GM12878 (cell line): ENCODE measurements at regions not wholly inside any gene's neighbourhood (a gene's known extent, or its start where the extent isn't known, plus 50 kb on each side); places are given as distances from the start of the nearest gene placed in this dataset.

Source experiments
- ATAC-seq: fragments of 200-7000 bp; cut with Tn5 transposase; 3 replicates; pipeline ENCODE4 v1.9.1; 2020; ENCODE audit warnings: mild to moderate bottlenecking, moderate library complexity
- BruUV-seq: library from RNA; stranded (reverse); fragments of 400-500 nt; replicated peaks from 2 replicates; lab custom pipeline; 2021; lab: Mats Ljungman, UMichigan
- CTCF ChIA-PET: fragments of 300-600 bp; sonication (Branson Sonifier 250); formaldehyde crosslinking; extraction: SDS; loops from one replicate; lab custom pipeline; 2021; ENCODE audit warnings: inconsistent platforms; lab: Yijun Ruan, JAX
- POLR2A ChIA-PET: fragments of 350-600 bp; formaldehyde crosslinking; extraction: SDS; loops from one replicate; lab custom pipeline; 2021; ENCODE audit warnings: inconsistent platforms; lab: Charles Lee
- RAD21 ChIA-PET: fragments of 300-600 bp; sonication (Branson Sonifier 250); formaldehyde crosslinking; loops from one replicate; lab custom pipeline; 2023; ENCODE audit warnings: antibody characterized with exemption; ENCODE audit not compliant: unreplicated experiment; lab: Charles Lee
- SMC1A ChIA-PET: fragments of 300-600 bp; sonication (Branson Sonifier 250); formaldehyde crosslinking; loops from one replicate; lab custom pipeline; 2023; ENCODE audit not compliant: unreplicated experiment, uncharacterized antibody; lab: Charles Lee
- DNase-seq: peaks from one replicate; pipeline ENCODE4 v3.0.0-alpha.2; 2011; ENCODE audit warnings: low read depth, low spot score
- FAIRE-seq: peaks from 3 replicates; lab custom pipeline; 2011; peaks lifted over from hg19 to GRCh38; lab: Jason Lieb, UNC
- H2AFZ ChIP-seq: 2 replicates; pipeline ENCODE4 v1.6.0; 2011; ENCODE audit warnings: low read depth, low read length, control low read depth; ENCODE audit not compliant: control insufficient read depth
- H3K27ac ChIP-seq: 2 replicates; pipeline ENCODE4 v1.5.1; 2011; ENCODE audit warnings: control low read depth; ENCODE audit not compliant: control insufficient read depth, insufficient read depth
- H3K27me3 ChIP-seq, 2 experiments: replicated peaks in 1 of 2; 2 replicates each; pipeline versions ENCODE4 v1.6.0 to v1.6.1; 2011; ENCODE audit warnings: low read length in 1 of 2; ENCODE audit not compliant: control insufficient read depth in 2 of 2, insufficient read depth in 2 of 2
- H3K36me3 ChIP-seq, 2 experiments: 2 replicates each; pipeline ENCODE4 v1.5.1; 2011; ENCODE audit warnings: low read length in 1 of 2; ENCODE audit not compliant: control insufficient read depth in 2 of 2, insufficient read depth in 2 of 2
- H3K4me1 ChIP-seq: 2 replicates; pipeline ENCODE4 v1.6.1; 2011; ENCODE audit warnings: mild to moderate bottlenecking, low read length, moderate library complexity, mixed read lengths; ENCODE audit not compliant: control insufficient read depth, insufficient read depth
- H3K4me2 ChIP-seq: 2 replicates; pipeline ENCODE4 v1.6.0; 2011; ENCODE audit warnings: control low read depth; ENCODE audit not compliant: control insufficient read depth, insufficient read depth
- H3K4me3 ChIP-seq: fragments of 200-600 bp; sonication (generic); 2 replicates; pipeline ENCODE4 v1.5.1; 2016
- H3K79me2 ChIP-seq: 2 replicates; pipeline ENCODE4 v1.6.0; 2011; ENCODE audit warnings: low read length; ENCODE audit not compliant: control insufficient read depth, insufficient read depth
- H3K9ac ChIP-seq: 2 replicates; pipeline ENCODE4 v1.8.0; 2011; ENCODE audit warnings: low read length, control low read depth, mixed read lengths; ENCODE audit not compliant: control insufficient read depth, insufficient read depth
- H3K9me3 ChIP-seq: replicated peaks from 3 replicates; pipeline ENCODE4 v1.5.1; 2011; ENCODE audit warnings: mild to moderate bottlenecking, low read length; ENCODE audit not compliant: control insufficient read depth, insufficient read depth
- H4K20me1 ChIP-seq: 2 replicates; pipeline ENCODE4 v1.6.0; 2011; ENCODE audit not compliant: control insufficient read depth, insufficient read depth
- BRCA1 ChIP-seq: IDR thresholded peaks from 2 replicates; pipeline ENCODE4 v1.6.1; 2011; ENCODE audit warnings: low read depth, low read length, improper control_type of control experiment
- CBFB ChIP-seq: IDR thresholded peaks from 2 replicates; pipeline ENCODE4 v1.6.1; 2016; ENCODE audit warnings: antibody characterized with exemption, low read depth
- ESRRA ChIP-seq: IDR thresholded peaks from 2 replicates; pipeline ENCODE4 v1.6.1; 2012; ENCODE audit warnings: mild to moderate bottlenecking, low read length, improper control_type of control experiment
- FOXM1 ChIP-seq: IDR thresholded peaks from 2 replicates; pipeline ENCODE4 v1.6.1; 2012; ENCODE audit warnings: low read depth, mild to moderate bottlenecking, inconsistent platforms, low read length, moderate library complexity
- IKZF2 ChIP-seq, 2 experiments: fragments of 450-650 bp; IDR thresholded peaks; 2 replicates each; pipeline ENCODE4 v1.6.1; 2017; ENCODE audit warnings: mild to moderate bottlenecking in 2 of 2, moderate library complexity in 2 of 2
- MYC ChIP-seq: IDR thresholded peaks from 2 replicates; pipeline ENCODE4 v1.6.1; 2011; ENCODE audit warnings: mild to moderate bottlenecking, low read length, moderate library complexity, inconsistent platforms; ENCODE audit not compliant: insufficient read depth, insufficient replicate concordance, insufficient read length, severe bottlenecking
- NFXL1 ChIP-seq: fragments of 450-650 bp; IDR thresholded peaks from 2 replicates; pipeline ENCODE4 v1.6.1; 2017; ENCODE audit warnings: antibody characterized with exemption, mild to moderate bottlenecking, borderline replicate concordance
- PBX3 ChIP-seq: IDR thresholded peaks from 2 replicates; pipeline ENCODE4 v1.6.1; 2011; ENCODE audit warnings: mild to moderate bottlenecking, low read depth, low read length, moderate library complexity; ENCODE audit not compliant: insufficient replicate concordance
- RELB ChIP-seq: fragments of 450-650 bp; IDR thresholded peaks from 2 replicates; pipeline ENCODE4 v1.6.1; 2017; ENCODE audit warnings: low read depth, mild to moderate bottlenecking, moderate library complexity
- REST ChIP-seq: IDR thresholded peaks from 2 replicates; pipeline ENCODE4 v1.6.1; 2012; ENCODE audit warnings: mild to moderate bottlenecking, low read depth, low read length
- SUZ12 ChIP-seq: fragments of 200-600 bp; sonication (generic); IDR thresholded peaks from one replicate; pipeline ENCODE4 v1.6.1; 2018; ENCODE audit warnings: antibody characterized with exemption, mild to moderate bottlenecking; ENCODE audit not compliant: unreplicated experiment
- USF1 ChIP-seq: IDR thresholded peaks from 2 replicates; pipeline ENCODE4 v1.6.1; 2011; ENCODE audit warnings: borderline replicate concordance, low read depth, mild to moderate bottlenecking, moderate library complexity, mixed read lengths, low read length; ENCODE audit not compliant: insufficient read depth; ENCODE audit errors: extremely low read length
- USF2 ChIP-seq: IDR thresholded peaks from 2 replicates; pipeline ENCODE4 v1.6.1; 2011; ENCODE audit warnings: low read depth, low read length, improper control_type of control experiment, borderline replicate concordance
- WGBS: methylation state at CpG from one replicate; pipeline ENCODE4 v1.1.6; 2016; ENCODE audit warnings: low lambda C conversion rate; ENCODE audit not compliant: insufficient replicate concordance, insufficient coverage; ENCODE audit errors: missing lambda C conversion rate; 5-methylcytosine and 5-hydroxymethylcytosine counted together
- in situ Hi-C: fragments of 300-500 bp; cut with MboI; formaldehyde crosslinking; loops from 9 replicates; pipeline ENCODE4 v1.14.3; 2018; ENCODE audit warnings: mixed read lengths
- intact Hi-C: fragments of 100-400 bp; cut with micrococcal nuclease; formaldehyde crosslinking; loops from one replicate; pipeline ENCODE4 v1.14.2; 2022; ENCODE audit not compliant: unreplicated experiment

GRCh38 chr10:130393342-130393741 is 257.2 kb downstream of the GLRX3 start (continued):
- no peak for TF ChIP-seq REST
- no peak for TF ChIP-seq FOXM1
- TF ChIP-seq BRCA1 = no peak
- TF ChIP-seq MYC = no peak

- H3K4me2 ChIP-seq = no peak overlapping the region
- H3K9ac ChIP-seq = no peak overlapping the region
- ChIA-PET POLR2A (no interaction called here), CTCF (no interaction called here), RAD21 (no interaction called here), SMC1A (no interaction called here)
- no peaks in the 10 kb centered on the region for H3K4me1 ChIP-seq
- no peak overlapping the region for H3K4me3 ChIP-seq
- no TSS peak for BruUV-seq
- peaks cover 2% of the 10 kb centered on the region; the same call in 1 of the 3 replicates for H3K9me3 ChIP-seq
- H3K79me2 ChIP-seq = no peaks in the 10 kb centered on the region
- intact Hi-C loops = no loop called here
- H2AFZ ChIP-seq = no peak overlapping the region
- FAIRE-seq (no peak), DNase-seq (no peak), ATAC-seq (no peak)
- in situ Hi-C loops = no loop called here
- no peaks in the 10 kb centered on the region for H4K20me1 ChIP-seq
- no peaks in the 10 kb centered on the region for H3K36me3 ChIP-seq
- no peak overlapping the region for H3K27ac ChIP-seq
- 30% methylated on average over 7 of the region's 7 CpGs for WGBS
- no peaks in the 10 kb centered on the region for H3K27me3 ChIP-seq
- TF ChIP-seq USF1 = no peak
- TF ChIP-seq RELB = no peak
- TF ChIP-seq NFXL1 = no peak
- TF ChIP-seq ESRRA = no peak
- TF ChIP-seq USF2 = no peak
- no peak for TF ChIP-seq CBFB
- TF ChIP-seq IKZF2 (IDR thresholded peaks at IDR 0.05) = no peak
- no peak for TF ChIP-seq MYC
- TF ChIP-seq SUZ12 = no peak
- no peak for TF ChIP-seq PBX3
These were observed 258.6 kb downstream of the GLRX3 start for GRCh38 chr10:130394832-130395231.
